ENCODE measurements at regions not wholly inside any gene's neighbourhood (a gene's known extent, or its start where the extent isn't known, plus 50 kb on each side); places are given as distances from the start of the nearest gene placed in this dataset.

GRCh38 chr16:26961459-26961858 is 105.3 kb upstream of the C16orf82 start:
- TF ChIP-seq CTCF (conservative IDR thresholded peaks at IDR 0.05) = no peak
- no peak overlapping the region for H3K27ac ChIP-seq

GRCh38 chr16:26963109-26963508 is 103.6 kb upstream of the C16orf82 start:
- TF ChIP-seq CTCF (conservative IDR thresholded peaks at IDR 0.05) = no peak
- H3K27ac ChIP-seq = no peak overlapping the region

- no peak overlapping the region for H3K27ac ChIP-seq
- no peak for TF ChIP-seq CTCF (conservative IDR thresholded peaks at IDR 0.05)
Measured at GRCh38 chr16:26969589-26970231, 97.0 kb upstream of the C16orf82 start.

GRCh38 chr16:26970292-26970691 is 96.4 kb upstream of the C16orf82 start:
- no peak overlapping the region for H3K27ac ChIP-seq
- no peak for TF ChIP-seq CTCF (conservative IDR thresholded peaks at IDR 0.05)

GRCh38 chr16:26976873-26977272 is 89.9 kb upstream of the C16orf82 start:
- no peak overlapping the region for H3K27ac ChIP-seq
- no peak for TF ChIP-seq CTCF (conservative IDR thresholded peaks at IDR 0.05)

GRCh38 chr16:26981266-26981938 is 85.3 kb upstream of the C16orf82 start:
- H3K27ac ChIP-seq = no peak overlapping the region
- no peak for TF ChIP-seq CTCF (conservative IDR thresholded peaks at IDR 0.05)

GRCh38 chr16:26982422-26982821 is 84.3 kb upstream of the C16orf82 start:
- no peak for TF ChIP-seq CTCF (conservative IDR thresholded peaks at IDR 0.05)
- H3K27ac ChIP-seq = no peak overlapping the region

All from VCaP (cell line).